Fibroblast of lung (primary cell): ENCODE measurements at regions not wholly inside any gene's neighbourhood (a gene's known extent, or its start where the extent isn't known, plus 50 kb on each side); places are given as distances from the start of the nearest gene placed in this dataset.

Source experiments
- EZH2 ChIP-seq: IDR thresholded peaks from 2 replicates; pipeline ENCODE4 v1.5.1; 2012; ENCODE audit warnings: low read length, control low read depth, mild to moderate bottlenecking; ENCODE audit errors: missing control alignments
- TF ChIP-seq, protein P1 (sequence below), 2 donors: IDR thresholded peaks in 1 of 2; conservative IDR thresholded peaks in 1 of 2; 1 replicate in 1 of 2; 2 replicates in 1 of 2; pipeline ENCODE4 v1.5.1; 2011 to 2012; ENCODE audit warnings: low read length in 2 of 2, control low read depth in 1 of 2, inconsistent platforms in 1 of 2, low read depth in 1 of 2, mild to moderate bottlenecking in 1 of 2

DNA sequence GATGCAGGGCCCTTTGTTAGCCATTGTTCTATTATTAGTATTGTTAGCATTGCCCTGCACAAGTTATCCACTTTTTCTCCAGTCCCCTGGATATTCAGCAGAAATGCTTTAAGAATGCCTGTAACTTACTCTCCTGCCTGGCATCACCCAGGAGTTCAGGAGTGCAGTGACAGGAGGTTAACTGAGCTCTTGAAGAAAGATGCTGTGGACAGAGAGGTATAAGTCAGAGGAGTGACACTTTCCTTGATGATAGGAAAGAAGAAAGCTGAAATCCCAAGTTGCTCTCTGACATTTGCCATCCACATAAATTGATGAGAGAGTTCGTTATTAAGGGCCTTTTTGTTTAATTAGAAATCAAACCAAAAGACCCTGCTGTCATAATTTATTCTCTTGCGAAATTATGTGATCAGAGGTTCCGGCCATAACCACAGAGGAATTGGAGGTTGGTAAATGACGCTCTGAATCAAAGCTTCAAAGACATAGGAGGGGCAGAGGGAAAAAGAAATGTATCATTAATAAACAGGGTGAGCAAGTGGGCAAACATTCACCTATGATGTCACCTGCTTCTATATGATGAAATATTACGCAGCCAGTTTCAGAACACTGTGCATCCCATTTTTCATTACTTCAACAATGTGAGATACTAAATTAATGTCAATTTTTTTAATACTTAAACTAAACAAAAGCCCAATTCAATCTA is 230.2 kb upstream of the JADE1 start:
- TF ChIP-seq, protein P1, sequence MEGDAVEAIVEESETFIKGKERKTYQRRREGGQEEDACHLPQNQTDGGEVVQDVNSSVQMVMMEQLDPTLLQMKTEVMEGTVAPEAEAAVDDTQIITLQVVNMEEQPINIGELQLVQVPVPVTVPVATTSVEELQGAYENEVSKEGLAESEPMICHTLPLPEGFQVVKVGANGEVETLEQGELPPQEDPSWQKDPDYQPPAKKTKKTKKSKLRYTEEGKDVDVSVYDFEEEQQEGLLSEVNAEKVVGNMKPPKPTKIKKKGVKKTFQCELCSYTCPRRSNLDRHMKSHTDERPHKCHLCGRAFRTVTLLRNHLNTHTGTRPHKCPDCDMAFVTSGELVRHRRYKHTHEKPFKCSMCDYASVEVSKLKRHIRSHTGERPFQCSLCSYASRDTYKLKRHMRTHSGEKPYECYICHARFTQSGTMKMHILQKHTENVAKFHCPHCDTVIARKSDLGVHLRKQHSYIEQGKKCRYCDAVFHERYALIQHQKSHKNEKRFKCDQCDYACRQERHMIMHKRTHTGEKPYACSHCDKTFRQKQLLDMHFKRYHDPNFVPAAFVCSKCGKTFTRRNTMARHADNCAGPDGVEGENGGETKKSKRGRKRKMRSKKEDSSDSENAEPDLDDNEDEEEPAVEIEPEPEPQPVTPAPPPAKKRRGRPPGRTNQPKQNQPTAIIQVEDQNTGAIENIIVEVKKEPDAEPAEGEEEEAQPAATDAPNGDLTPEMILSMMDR (conservative IDR thresholded peaks at IDR 0.05 in 1 of 2, IDR thresholded peaks at IDR 0.05 in 1 of 2; ENCODE audit: low read depth in 1 of 2, low read length in 2 of 2) = no peak
- no peak for TF ChIP-seq EZH2
